ENCODE measurements at regions not wholly inside any gene's neighbourhood (a gene's known extent, or its start where the extent isn't known, plus 50 kb on each side); places are given as distances from the start of the nearest gene placed in this dataset.

DNA sequence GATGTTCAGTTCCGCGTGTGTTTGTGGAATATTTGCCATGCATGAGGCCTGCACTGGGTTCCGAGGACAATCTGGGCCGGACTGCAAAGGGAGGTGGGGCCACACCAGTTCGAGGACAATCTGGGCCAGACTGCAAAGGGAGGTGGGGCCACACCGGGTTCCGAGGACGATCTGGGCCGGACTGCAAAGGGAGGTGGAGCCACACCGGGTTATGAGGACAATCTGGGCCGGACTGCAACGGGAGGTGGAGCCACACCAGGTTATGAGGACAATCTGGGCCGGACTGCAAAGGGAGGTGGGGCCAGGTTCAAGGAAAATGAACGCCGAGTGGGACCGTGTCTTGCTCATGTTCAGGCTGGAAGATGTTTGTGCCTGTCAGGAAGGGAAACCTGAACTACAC is 97.8 kb upstream of the HDAC4 start:
- Histone ChIP-seq H3K4me3 (replicated peaks in 1 of 3; ENCODE audit: insufficient read depth in 1 of 3, low read depth in 1 of 3, low read length in 3 of 3) (no peak overlapping the region), H4K20me1 (replicated peaks; ENCODE audit: control insufficient read depth, extremely low read depth, insufficient read depth, low read length) (no peaks in the 10 kb centered on the region), H3K9me3 (replicated peaks; ENCODE audit: control insufficient read depth, insufficient read depth, low read length) (no peaks in the 10 kb centered on the region), H2AFZ (ENCODE audit: low read depth, low read length) (no peak overlapping the region), H3K4me1 (ENCODE audit: control insufficient read depth, extremely low read depth, insufficient read depth, low read length) (no peaks in the 10 kb centered on the region), H3K4me2 (ENCODE audit: insufficient read depth, low read length) (no peak overlapping the region), H3K9me1 (replicated peaks; ENCODE audit: control insufficient read depth, extremely low read depth, insufficient read depth, low read length) (no peaks in the 10 kb centered on the region), H3K27ac (ENCODE audit: insufficient read depth, low read depth, low read length) (no peak overlapping the region), H3K9ac (replicated peaks; ENCODE audit: extremely low read depth, insufficient read depth, low read length) (no peak overlapping the region), H3K36me3 (ENCODE audit: control insufficient read depth in 2 of 2, extremely low read depth in 1 of 2, insufficient read depth in 2 of 2, low read length in 2 of 2) (no peaks in the 10 kb centered on the region), H3K79me2 (ENCODE audit: control insufficient read depth, insufficient read depth, low read length) (no peaks in the 10 kb centered on the region), H3K27me3 (ENCODE audit: control insufficient read depth in 2 of 2, insufficient read depth in 2 of 2, low read length in 2 of 2) (no peaks in the 10 kb centered on the region)
- TF ChIP-seq GATA2 (IDR thresholded peaks at IDR 0.05; ENCODE audit: insufficient read depth, insufficient read length, low read depth, low read length) (no peak), JUN (IDR thresholded peaks at IDR 0.05; ENCODE audit: borderline replicate concordance, insufficient read depth, insufficient read length, low read depth) (no peak), FOS (IDR thresholded peaks at IDR 0.05; ENCODE audit: borderline replicate concordance, insufficient read depth, low read length) (no peak), POLR2A (IDR thresholded peaks at IDR 0.05; ENCODE audit: low read depth, low read length) (no peak), EZH2 (IDR thresholded peaks at IDR 0.05; ENCODE audit: borderline replicate concordance, low read depth, low read length, severe bottlenecking) (no peak), MYC (IDR thresholded peaks at IDR 0.05; ENCODE audit: low read depth, low read length) (no peak), POLR2AphosphoS5 (IDR thresholded peaks at IDR 0.05; ENCODE audit: insufficient read depth, low read depth, low read length) (no peak)
- TF ChIP-seq, protein P1, sequence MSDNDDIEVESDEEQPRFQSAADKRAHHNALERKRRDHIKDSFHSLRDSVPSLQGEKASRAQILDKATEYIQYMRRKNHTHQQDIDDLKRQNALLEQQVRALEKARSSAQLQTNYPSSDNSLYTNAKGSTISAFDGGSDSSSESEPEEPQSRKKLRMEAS (IDR thresholded peaks at IDR 0.05; ENCODE audit: insufficient read depth, insufficient read length), result no peak
- TF ChIP-seq, protein P2, sequence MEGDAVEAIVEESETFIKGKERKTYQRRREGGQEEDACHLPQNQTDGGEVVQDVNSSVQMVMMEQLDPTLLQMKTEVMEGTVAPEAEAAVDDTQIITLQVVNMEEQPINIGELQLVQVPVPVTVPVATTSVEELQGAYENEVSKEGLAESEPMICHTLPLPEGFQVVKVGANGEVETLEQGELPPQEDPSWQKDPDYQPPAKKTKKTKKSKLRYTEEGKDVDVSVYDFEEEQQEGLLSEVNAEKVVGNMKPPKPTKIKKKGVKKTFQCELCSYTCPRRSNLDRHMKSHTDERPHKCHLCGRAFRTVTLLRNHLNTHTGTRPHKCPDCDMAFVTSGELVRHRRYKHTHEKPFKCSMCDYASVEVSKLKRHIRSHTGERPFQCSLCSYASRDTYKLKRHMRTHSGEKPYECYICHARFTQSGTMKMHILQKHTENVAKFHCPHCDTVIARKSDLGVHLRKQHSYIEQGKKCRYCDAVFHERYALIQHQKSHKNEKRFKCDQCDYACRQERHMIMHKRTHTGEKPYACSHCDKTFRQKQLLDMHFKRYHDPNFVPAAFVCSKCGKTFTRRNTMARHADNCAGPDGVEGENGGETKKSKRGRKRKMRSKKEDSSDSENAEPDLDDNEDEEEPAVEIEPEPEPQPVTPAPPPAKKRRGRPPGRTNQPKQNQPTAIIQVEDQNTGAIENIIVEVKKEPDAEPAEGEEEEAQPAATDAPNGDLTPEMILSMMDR (IDR thresholded peaks at IDR 0.05; ENCODE audit: extremely low read depth in 1 of 2, insufficient read depth in 1 of 2, low read depth in 1 of 2, low read length in 2 of 2), result no peak
- ChIA-PET CTCF (no interaction called here), POLR2A (no interaction called here)
- BruUV-seq (replicated peaks), result no TSS peak
- FAIRE-seq (no peak), DNase-seq (ENCODE audit: low read depth, low spot score) (no peak)
- dilution Hi-C loops (cut with MboI; ENCODE audit: extremely low pct_ligation_motif_present, low sequenced_read_pairs) (no loop called here), intact Hi-C loops (cut with micrococcal nuclease) (no loop called here)
